ENCODE measurements at regions not wholly inside any gene's neighbourhood (a gene's known extent, or its start where the extent isn't known, plus 50 kb on each side); places are given as distances from the start of the nearest gene placed in this dataset.

GRCh38 chr19:31718032-31718431 lies 368.8 kb upstream of the TSHZ3 start:
- peak; percentile 78 for DNase-seq

GRCh38 chr19:31718898-31719297 lies 369.7 kb upstream of the TSHZ3 start:
- DNase-seq: peak; percentile 52

DNA sequence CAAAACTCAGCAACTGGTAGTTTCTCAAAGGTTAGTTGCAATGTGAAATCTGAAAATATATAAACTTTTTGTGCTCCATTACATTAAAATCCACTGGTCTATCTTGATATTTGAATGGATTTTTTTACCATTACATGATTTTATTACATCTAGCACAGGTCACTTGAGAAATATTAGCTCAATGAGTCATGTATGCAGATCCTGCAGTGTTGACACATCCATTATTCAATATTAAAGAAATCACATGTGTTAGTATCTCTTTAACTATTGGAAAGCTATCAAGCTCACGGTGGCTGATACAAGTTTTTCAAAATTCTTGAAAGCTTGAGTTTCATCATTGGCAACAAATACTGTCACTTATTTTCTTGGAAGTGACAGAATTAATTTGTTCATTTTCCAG lies 373.9 kb upstream of the TSHZ3 start:
- DNase-seq: peak; percentile 53

DNA sequence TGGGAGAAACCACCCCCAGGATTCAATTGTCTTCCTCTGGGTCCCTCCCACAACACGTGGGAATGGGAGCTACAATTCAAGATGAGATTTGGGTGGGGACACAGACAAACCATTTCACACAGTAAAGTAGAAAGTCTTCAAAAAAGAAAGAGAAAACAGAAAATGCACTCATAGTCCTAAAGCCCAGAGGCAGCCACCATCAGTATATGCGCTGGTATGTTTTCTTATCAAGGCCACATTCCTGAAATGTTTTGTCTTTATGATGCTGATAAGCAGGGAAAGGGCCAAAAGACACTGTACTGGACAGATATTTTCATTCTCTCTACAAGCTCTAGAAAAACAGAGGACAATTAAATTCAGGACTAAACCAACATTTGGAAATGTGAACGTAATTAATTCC lies 375.8 kb upstream of the TSHZ3 start:
- no peak for DNase-seq

DNA sequence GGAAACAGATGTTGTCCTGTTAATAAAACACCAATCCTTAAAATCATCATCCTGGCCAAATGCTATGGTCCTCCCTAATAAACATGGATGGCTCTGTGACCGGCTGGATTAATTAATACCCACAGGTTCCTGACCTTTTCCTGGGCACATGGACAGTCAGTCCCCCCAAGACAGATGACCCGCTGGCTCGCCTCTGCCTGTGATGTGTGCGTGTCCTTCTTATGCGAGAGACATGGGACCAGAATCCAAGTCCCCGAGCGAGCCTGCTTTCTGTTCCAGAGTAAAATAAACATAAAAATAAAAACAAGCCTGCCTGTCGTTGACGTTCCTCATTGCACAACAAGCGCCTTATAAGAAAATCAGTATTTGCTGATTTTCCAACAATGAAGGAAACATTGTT lies 378.3 kb upstream of the TSHZ3 start:
- no peak for DNase-seq

GRCh38 chr19:31730270-31730669 lies 381.0 kb upstream of the TSHZ3 start:
- no peak for DNase-seq

GRCh38 chr19:31733591-31733990 lies 384.4 kb upstream of the TSHZ3 start:
- DNase-seq: no peak

- no peak for DNase-seq
These were observed 393.0 kb upstream of the TSHZ3 start for GRCh38 chr19:31742249-31742648.

GRCh38 chr19:31745731-31746130 lies 396.5 kb upstream of the TSHZ3 start:
- no peak for DNase-seq

DNA sequence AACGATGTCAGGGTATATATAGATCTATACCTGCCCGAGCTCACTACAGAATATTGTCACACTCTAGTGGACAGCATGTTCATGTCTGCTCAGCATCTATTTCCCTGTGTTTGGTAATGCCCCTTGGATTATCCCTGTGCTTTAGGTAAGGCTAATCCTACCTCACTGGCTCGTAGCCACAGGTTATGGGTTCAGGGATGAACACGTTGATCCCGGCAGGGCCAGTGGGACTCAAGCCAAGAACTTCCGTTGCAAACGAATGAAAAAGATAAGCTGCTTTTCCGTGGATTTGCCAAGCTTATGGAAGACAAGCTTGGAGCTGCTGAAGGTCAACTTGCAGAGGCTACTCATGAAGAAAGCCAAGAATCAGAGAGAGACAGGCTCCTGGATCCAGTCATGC lies 400.0 kb upstream of the TSHZ3 start:
- DNase-seq: no peak

DNA sequence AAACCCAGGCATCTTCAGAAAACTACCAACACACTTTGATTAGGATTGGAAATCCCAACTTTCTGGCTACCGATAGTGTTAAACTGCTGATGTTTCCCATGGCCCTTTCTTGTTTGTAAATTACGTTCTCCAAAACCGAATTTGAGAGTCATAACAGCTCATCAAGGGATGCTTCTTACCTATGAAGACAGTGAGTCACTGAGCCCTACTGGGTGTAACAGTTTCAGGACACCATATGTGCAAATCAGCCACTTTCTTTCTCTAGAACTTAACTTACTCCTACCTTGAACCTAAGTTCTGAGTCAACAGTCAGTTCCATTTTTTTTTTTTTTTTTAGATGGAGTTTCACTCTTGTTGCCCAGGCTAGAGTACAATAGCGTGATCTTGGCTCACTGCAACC lies 410.1 kb upstream of the TSHZ3 start:
- DNase-seq: no peak

DNA sequence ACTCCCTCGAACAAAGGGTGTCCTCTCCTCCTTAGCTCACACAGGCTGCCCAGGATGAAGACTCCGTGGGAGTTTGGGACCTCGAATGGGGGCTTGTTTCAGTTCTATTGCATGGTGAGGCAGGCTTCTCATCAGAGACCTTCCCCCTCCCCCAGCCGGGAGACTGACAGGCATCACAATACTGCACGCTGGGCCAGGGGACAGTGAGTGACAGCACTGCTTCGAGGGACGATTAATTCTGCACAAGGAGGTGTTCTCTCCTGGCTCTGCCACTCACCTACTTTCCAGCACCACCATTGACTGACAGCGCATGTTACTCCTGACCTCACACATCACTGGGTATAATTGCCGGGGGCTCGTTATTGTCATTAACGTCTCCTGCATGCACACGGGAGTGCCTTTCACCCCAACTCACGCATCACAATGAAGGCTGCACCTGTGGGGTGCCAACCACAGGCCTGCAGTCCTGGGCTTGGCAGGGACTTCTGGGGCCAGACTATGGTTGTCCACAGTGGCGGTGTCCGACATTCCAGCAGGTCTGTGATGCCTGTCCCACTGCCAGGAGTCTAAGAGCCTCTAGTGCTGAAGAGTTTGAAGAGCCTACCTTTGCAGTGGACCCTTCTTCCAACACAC lies 412.2 kb upstream of the TSHZ3 start:
- DNase-seq: no peak

- DNase-seq: no peak
These were observed 421.0 kb upstream of the TSHZ3 start for GRCh38 chr19:31770223-31770622.

GRCh38 chr19:31772915-31773314 lies 423.7 kb upstream of the TSHZ3 start:
- no peak for DNase-seq

DNA sequence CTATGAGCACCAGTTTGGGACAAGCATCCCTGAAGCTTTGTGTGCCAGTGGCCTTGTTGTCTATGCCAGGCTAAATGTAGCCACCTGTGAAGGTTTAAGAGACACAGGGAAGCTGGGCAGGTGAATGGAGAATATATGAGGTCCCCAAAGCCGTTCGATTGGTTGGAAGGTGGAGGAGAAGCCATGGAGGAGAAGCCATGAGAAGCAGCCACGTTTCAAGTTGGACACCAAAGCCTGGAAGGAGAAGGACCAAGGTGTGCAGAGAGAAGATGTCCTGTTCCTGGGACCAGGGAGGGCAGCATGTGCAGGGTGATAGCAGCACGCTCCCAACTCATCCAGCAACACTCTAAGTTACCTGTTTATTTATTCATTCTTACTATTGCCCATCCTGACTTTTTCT lies 432.3 kb upstream of the TSHZ3 start:
- DNase-seq: no peak

- no peak for DNase-seq
These were observed 434.4 kb upstream of the TSHZ3 start for GRCh38 chr19:31783592-31783991.

- DNase-seq: no peak
These were observed 435.4 kb upstream of the TSHZ3 start for GRCh38 chr19:31784671-31785101.

GRCh38 chr19:31801611-31802010 lies 452.4 kb upstream of the TSHZ3 start:
- DNase-seq: no peak

DNA sequence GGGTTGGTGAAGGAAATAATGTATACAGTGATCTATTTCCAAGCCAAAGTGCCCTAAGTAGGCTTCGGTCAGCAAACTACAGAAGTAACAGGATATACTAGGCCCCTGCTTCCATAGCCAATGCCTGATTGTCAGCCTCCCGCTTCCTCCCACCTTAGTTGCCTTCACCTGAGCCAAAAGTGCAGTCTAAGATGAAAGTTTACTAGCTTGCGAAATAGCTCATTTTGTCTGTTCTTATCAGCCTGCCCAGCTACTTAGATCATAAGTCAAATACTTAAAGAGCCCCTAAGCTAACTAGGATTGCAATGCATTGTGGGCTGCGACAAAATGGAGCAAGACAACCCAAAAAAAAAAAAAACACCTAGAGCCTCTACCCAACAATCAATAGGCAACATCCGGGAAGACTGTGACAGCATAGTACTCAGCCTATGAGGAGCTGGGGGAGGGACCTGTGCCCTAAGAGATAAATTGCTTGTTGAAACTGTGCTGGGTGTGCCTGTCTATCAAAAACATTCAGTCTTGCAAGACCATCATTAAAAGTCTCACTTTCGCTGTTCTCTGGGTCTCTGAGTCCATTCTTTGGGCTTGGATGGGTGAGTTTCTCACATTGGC lies 454.7 kb upstream of the TSHZ3 start:
- DNase-seq: no peak

GRCh38 chr19:31804668-31805067 lies 455.4 kb upstream of the TSHZ3 start:
- no peak for DNase-seq

DNA sequence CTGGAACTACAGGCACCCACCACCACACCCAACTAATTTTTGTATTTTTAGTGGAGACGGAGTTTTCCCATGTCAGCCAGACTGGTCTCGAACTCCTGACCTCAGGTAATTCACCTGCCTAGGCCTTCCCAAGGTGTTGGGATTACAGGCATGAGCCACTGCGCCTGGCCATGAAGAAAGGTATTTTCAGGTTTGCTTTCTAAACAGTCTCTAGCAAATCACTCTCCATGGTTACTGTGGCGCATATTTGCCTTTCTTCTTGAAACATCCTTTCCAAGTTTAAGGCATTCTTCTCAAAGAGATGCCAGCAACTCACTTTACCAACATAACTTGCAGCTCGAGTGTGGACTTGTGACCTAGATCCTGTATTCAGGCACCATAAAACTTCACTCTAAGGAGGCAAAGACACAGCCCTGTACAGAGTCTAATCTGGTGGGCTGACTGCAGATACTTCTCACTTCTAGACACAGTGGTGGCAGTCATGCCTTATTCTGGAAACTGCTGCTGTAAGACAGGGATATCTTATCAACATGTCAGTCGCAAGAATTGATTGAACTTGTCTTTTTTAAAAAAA lies 461.4 kb upstream of the TSHZ3 start:
- DNase-seq: no peak

DNA sequence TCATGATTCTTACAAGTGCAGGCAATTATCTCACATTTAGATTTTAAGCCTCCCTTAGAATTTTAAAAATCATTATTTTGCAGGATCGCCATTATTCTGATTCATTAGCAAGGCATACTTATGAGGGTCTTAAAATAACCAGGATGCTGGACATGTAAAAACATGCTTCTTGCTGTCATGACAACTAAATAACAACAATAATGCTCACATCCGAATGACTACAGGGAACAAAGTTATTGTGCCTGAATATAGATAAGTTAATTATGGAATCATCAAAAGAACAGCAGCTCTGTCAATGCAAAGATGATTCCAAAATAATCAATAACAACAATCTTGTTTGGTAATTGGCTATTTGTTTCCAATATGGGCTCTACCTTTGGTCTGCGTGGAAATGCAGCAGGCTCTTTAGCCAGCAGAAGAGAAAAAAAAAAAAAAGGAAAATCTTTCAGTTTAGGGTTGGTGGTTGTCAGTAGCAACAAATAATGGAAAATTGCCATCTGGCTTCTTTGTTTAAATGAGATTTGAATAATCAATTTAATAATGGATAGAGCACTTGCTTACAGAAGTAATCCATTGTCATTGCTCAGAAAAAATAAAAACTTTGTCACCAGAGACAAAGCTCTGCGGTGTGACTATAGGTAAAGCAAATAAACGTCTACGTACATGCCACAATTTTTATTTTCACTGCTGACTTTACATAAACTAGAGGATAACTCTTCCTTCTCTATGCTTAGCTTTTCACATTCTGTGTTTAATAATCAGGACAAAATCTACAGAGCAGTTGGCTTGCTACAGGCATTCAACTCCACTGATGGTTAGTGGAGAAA lies 468.9 kb upstream of the TSHZ3 start:
- no peak for DNase-seq

DNA sequence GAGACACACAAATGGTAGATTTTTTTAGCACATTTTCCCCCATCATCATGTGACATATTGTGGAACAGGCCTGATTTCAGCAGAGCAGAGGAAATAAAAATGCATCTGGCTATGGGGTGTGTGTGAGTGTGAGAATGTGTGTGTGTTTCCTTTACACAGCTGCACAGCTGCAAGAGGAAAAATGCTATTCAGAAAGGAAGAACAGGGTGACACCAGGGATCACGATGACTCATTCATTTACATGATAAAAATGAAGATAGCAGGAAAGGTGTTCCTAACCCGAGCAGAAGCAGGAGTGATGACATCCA lies 469.5 kb upstream of the TSHZ3 start:
- DNase-seq: no peak

DNA sequence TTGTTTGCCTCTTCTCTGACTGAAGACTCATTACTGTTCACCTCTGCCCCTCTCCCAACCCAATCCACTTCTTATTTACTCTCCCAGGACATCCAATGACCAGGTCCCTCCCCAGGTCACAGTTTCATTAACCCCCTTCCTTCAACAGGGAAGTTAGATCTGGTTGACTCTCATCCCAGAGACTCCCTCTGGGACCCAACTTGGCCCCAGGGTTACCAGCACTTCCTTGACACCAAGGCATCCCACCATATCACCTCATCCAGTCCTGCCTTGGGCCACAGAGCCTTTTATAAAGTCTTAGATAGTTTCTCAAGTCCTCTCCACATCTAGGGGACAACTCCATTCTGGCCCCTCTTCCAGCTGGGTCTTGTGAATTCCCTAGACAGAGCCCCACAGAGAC lies 470.6 kb upstream of the TSHZ3 start:
- DNase-seq: no peak

Measured in fibroblast of upper back skin (primary cell).